ENCODE measurements at regions not wholly inside any gene's neighbourhood (a gene's known extent, or its start where the extent isn't known, plus 50 kb on each side); places are given as distances from the start of the nearest gene placed in this dataset.

DNA sequence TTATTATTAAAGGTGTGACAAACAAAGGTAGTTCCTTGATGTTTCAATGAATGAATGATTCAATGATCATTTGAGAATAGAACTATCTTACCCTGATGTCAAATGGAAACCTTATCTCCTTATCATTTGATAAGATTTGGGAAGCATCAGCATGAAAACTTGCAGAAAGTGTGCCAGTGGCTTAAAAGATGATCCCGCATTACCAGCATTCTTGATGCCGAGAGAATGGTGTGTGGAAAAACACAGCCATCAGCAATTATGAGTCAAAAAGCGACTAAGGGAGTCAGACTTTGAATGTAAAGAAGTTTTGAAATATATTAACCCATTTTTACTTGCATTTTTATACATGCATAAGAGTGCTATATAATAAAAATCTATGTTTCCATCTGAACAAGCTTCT, 93.7 kb downstream of the MAIP1 start:
- no peak overlapping the region for H3K4me3 ChIP-seq
- peaks cover 28% of the 10 kb centered on the region for H3K36me3 Mint-ChIP-seq (ENCODE audit: low read depth)
- H3K4me2 ChIP-seq: no peak overlapping the region
- TF ChIP-seq, protein P1, sequence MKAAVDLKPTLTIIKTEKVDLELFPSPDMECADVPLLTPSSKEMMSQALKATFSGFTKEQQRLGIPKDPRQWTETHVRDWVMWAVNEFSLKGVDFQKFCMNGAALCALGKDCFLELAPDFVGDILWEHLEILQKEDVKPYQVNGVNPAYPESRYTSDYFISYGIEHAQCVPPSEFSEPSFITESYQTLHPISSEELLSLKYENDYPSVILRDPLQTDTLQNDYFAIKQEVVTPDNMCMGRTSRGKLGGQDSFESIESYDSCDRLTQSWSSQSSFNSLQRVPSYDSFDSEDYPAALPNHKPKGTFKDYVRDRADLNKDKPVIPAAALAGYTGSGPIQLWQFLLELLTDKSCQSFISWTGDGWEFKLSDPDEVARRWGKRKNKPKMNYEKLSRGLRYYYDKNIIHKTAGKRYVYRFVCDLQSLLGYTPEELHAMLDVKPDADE (IDR thresholded peaks at IDR 0.05): no peak
- TF ChIP-seq CREB1 (CRISPR knock-in tag; IDR thresholded peaks at IDR 0.05; ENCODE audit: low read depth): no peak
- H3K36me3 ChIP-seq (ENCODE audit: insufficient read depth): no peaks in the 10 kb centered on the region
- no peaks in the 10 kb centered on the region for H3K79me2 ChIP-seq (replicated peaks; ENCODE audit: insufficient read depth)
- no peaks in the 10 kb centered on the region for H4K20me1 ChIP-seq (replicated peaks; ENCODE audit: insufficient read depth)
- H3K27ac ChIP-seq (ENCODE audit: low read depth): no peak overlapping the region
- ATAC-seq: no peak
- peaks cover 29% of the 10 kb centered on the region for H3K9me3 Mint-ChIP-seq
- DNase-seq (ENCODE audit: low spot score): no peak
- H3K27me3 ChIP-seq (ENCODE audit: insufficient read depth): no peaks in the 10 kb centered on the region
- H3K4me1 Mint-ChIP-seq: no peaks in the 10 kb centered on the region
- H3K4me3 Mint-ChIP-seq: no peak overlapping the region
- 0 out of 2 replicates have a peak, but pooled peaks cover 5% of the 10 kb centered on the region for H3K9me2 ChIP-seq (ENCODE audit: insufficient read depth)
- H3K27me3 Mint-ChIP-seq (ENCODE audit: insufficient read depth, low read depth, poor library complexity): no peaks in the 10 kb centered on the region
- H3F3A ChIP-seq (replicated peaks; ENCODE audit: low read depth): no peaks in the 10 kb centered on the region
- no peaks in the 10 kb centered on the region for H3K4me1 ChIP-seq (ENCODE audit: insufficient read depth)
- H2AFZ ChIP-seq: no peak overlapping the region
- no peak overlapping the region for H3K27ac Mint-ChIP-seq

DNA sequence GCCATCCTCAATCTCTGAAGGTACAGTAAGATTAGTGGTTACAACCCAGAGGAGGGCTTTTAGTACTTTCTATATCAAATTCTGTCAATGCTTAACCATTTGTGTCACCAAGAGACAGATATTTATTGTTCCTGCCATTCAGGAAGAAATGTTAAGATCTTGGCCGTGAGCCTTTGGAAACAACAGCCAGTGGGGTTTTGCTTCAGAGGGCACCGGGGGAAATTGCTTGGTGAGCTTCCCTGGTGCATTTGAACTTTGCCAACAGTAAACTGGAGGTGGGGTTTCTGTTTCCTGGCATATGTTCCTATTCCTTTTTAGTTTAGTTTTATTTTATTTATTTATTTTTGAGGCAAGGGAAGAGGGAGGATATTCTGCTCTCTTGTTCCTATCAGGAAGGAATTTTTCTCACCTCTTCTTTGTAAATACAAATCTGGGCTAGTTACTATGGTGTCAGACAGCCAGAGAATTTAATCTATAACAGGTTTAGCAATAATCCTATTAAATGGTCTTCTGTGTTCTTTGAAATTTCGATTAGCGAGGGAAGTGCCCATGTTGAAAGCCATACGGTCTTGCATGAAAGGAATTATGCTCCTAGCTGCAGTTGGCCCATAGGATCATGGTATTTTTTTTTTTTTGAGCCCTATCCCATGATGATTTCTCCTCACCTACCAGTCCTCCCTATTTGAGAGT, 95.7 kb downstream of the MAIP1 start:
- 0 out of 2 replicates have a peak, but pooled peaks cover 11% of the 10 kb centered on the region for H3K9me2 ChIP-seq (ENCODE audit: insufficient read depth)
- no peaks in the 10 kb centered on the region; the same call in 2 of the 3 replicates for H3K4me1 Mint-ChIP-seq
- no peaks in the 10 kb centered on the region for H4K20me1 ChIP-seq (replicated peaks; ENCODE audit: insufficient read depth)
- H3K9me3 Mint-ChIP-seq: peaks cover 9% of the 10 kb centered on the region
- no peak overlapping the region for H3K4me2 ChIP-seq
- no peaks in the 10 kb centered on the region for H3K27me3 ChIP-seq (ENCODE audit: insufficient read depth)
- H3K27ac Mint-ChIP-seq: no peak overlapping the region
- H2AFZ ChIP-seq: peak overlapping the region; percentile 28; the same call in 1 of the 2 replicates
- no peaks in the 10 kb centered on the region for H3F3A ChIP-seq (replicated peaks; ENCODE audit: low read depth)
- peaks cover 8% of the 10 kb centered on the region for H3K27me3 Mint-ChIP-seq (ENCODE audit: insufficient read depth, low read depth, poor library complexity)
- peaks cover 13% of the 10 kb centered on the region; the same call in 2 of the 3 replicates for H3K36me3 Mint-ChIP-seq (ENCODE audit: low read depth)
- ATAC-seq (no peak), DNase-seq (ENCODE audit: low spot score) (no peak)
- H3K36me3 ChIP-seq (ENCODE audit: insufficient read depth): no peaks in the 10 kb centered on the region
- no peaks in the 10 kb centered on the region for H3K4me1 ChIP-seq (ENCODE audit: insufficient read depth)
- no peak overlapping the region for H3K27ac ChIP-seq (ENCODE audit: low read depth)
- no peak overlapping the region for H3K4me3 Mint-ChIP-seq
- H3K79me2 ChIP-seq (replicated peaks; ENCODE audit: insufficient read depth): no peaks in the 10 kb centered on the region
- H3K4me3 ChIP-seq: no peak overlapping the region
- TF ChIP-seq ZNF114 (CRISPR knock-in tag; IDR thresholded peaks at IDR 0.05): no peak
- TF ChIP-seq, protein P2, sequence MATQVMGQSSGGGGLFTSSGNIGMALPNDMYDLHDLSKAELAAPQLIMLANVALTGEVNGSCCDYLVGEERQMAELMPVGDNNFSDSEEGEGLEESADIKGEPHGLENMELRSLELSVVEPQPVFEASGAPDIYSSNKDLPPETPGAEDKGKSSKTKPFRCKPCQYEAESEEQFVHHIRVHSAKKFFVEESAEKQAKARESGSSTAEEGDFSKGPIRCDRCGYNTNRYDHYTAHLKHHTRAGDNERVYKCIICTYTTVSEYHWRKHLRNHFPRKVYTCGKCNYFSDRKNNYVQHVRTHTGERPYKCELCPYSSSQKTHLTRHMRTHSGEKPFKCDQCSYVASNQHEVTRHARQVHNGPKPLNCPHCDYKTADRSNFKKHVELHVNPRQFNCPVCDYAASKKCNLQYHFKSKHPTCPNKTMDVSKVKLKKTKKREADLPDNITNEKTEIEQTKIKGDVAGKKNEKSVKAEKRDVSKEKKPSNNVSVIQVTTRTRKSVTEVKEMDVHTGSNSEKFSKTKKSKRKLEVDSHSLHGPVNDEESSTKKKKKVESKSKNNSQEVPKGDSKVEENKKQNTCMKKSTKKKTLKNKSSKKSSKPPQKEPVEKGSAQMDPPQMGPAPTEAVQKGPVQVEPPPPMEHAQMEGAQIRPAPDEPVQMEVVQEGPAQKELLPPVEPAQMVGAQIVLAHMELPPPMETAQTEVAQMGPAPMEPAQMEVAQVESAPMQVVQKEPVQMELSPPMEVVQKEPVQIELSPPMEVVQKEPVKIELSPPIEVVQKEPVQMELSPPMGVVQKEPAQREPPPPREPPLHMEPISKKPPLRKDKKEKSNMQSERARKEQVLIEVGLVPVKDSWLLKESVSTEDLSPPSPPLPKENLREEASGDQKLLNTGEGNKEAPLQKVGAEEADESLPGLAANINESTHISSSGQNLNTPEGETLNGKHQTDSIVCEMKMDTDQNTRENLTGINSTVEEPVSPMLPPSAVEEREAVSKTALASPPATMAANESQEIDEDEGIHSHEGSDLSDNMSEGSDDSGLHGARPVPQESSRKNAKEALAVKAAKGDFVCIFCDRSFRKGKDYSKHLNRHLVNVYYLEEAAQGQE (IDR thresholded peaks at IDR 0.05; ENCODE audit: unreplicated experiment): no peak
- TF ChIP-seq, protein P3, sequence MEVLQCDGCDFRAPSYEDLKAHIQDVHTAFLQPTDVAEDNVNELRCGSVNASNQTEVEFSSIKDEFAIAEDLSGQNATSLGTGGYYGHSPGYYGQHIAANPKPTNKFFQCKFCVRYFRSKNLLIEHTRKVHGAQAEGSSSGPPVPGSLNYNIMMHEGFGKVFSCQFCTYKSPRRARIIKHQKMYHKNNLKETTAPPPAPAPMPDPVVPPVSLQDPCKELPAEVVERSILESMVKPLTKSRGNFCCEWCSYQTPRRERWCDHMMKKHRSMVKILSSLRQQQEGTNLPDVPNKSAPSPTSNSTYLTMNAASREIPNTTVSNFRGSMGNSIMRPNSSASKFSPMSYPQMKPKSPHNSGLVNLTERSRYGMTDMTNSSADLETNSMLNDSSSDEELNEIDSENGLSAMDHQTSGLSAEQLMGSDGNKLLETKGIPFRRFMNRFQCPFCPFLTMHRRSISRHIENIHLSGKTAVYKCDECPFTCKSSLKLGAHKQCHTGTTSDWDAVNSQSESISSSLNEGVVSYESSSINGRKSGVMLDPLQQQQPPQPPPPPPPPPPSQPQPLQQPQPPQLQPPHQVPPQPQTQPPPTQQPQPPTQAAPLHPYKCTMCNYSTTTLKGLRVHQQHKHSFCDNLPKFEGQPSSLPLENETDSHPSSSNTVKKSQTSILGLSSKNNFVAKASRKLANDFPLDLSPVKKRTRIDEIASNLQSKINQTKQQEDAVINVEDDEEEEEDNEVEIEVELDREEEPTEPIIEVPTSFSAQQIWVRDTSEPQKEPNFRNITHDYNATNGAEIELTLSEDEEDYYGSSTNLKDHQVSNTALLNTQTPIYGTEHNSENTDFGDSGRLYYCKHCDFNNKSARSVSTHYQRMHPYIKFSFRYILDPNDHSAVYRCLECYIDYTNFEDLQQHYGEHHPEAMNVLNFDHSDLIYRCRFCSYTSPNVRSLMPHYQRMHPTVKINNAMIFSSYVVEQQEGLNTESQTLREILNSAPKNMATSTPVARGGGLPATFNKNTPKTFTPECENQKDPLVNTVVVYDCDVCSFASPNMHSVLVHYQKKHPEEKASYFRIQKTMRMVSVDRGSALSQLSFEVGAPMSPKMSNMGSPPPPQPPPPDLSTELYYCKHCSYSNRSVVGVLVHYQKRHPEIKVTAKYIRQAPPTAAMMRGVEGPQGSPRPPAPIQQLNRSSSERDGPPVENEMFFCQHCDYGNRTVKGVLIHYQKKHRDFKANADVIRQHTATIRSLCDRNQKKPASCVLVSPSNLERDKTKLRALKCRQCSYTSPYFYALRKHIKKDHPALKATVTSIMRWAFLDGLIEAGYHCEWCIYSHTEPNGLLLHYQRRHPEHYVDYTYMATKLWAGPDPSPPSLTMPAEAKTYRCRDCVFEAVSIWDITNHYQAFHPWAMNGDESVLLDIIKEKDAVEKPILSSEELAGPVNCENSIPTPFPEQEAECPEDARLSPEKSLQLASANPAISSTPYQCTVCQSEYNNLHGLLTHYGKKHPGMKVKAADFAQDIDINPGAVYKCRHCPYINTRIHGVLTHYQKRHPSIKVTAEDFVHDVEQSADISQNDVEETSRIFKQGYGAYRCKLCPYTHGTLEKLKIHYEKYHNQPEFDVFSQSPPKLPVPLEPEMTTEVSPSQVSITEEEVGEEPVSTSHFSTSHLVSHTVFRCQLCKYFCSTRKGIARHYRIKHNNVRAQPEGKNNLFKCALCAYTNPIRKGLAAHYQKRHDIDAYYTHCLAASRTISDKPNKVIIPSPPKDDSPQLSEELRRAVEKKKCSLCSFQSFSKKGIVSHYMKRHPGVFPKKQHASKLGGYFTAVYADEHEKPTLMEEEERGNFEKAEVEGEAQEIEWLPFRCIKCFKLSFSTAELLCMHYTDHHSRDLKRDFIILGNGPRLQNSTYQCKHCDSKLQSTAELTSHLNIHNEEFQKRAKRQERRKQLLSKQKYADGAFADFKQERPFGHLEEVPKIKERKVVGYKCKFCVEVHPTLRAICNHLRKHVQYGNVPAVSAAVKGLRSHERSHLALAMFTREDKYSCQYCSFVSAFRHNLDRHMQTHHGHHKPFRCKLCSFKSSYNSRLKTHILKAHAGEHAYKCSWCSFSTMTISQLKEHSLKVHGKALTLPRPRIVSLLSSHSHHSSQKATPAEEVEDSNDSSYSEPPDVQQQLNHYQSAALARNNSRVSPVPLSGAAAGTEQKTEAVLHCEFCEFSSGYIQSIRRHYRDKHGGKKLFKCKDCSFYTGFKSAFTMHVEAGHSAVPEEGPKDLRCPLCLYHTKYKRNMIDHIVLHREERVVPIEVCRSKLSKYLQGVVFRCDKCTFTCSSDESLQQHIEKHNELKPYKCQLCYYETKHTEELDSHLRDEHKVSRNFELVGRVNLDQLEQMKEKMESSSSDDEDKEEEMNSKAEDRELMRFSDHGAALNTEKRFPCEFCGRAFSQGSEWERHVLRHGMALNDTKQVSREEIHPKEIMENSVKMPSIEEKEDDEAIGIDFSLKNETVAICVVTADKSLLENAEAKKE (CRISPR knock-in tag; IDR thresholded peaks at IDR 0.05): no peak
- no peak for TF ChIP-seq NANOG (IDR thresholded peaks at IDR 0.05; ENCODE audit: borderline replicate concordance)
- TF ChIP-seq, protein P1 (IDR thresholded peaks at IDR 0.05): no peak
- TF ChIP-seq JUNB (IDR thresholded peaks at IDR 0.05; ENCODE audit: unreplicated experiment): no peak
- no peak for TF ChIP-seq EZH2 (IDR thresholded peaks at IDR 0.05; ENCODE audit: low read depth, unreplicated experiment)
- no peak for TF ChIP-seq STAT1 (IDR thresholded peaks at IDR 0.05; ENCODE audit: unreplicated experiment)

Data from GM23338 (cell line).